Spinal cord (tissue), 9 donors: ENCODE measurements at regions not wholly inside any gene's neighbourhood (a gene's known extent, or its start where the extent isn't known, plus 50 kb on each side); places are given as distances from the start of the nearest gene placed in this dataset.
A peak's percentile ranks its signal among the peaks of the same experiment; 100 is the strongest.

Source experiments
- DNase-seq, 6 donors: peaks; one replicate each; pipeline versions ENCODE4 v3.0.0 to v3.0.0-alpha.2; 2013 to 2015; ENCODE audit warnings: low spot score in 6 of 6, low read depth in 4 of 6
- H3K27ac ChIP-seq: one replicate; pipeline ENCODE4 v1.5.1; 2013; ENCODE audit warnings: low read depth, low read length, control low read depth
- H3K27me3 ChIP-seq: one replicate; pipeline ENCODE4 v1.6.1; 2013; ENCODE audit warnings: low read length; ENCODE audit not compliant: control insufficient read depth, insufficient read depth
- H3K36me3 ChIP-seq: one replicate; pipeline ENCODE4 v1.6.1; 2013; ENCODE audit warnings: low read length; ENCODE audit not compliant: control insufficient read depth, insufficient read depth
- H3K4me1 ChIP-seq: one replicate; pipeline ENCODE4 v1.6.1; 2013; ENCODE audit warnings: low read length; ENCODE audit not compliant: control insufficient read depth, insufficient read depth
- H3K4me3 ChIP-seq: one replicate; pipeline ENCODE4 v1.5.1; 2013; ENCODE audit warnings: low read depth, low read length, control low read depth
- H3K9me3 ChIP-seq: one replicate; pipeline ENCODE4 v1.6.1; 2013; ENCODE audit warnings: low read length; ENCODE audit not compliant: control insufficient read depth, insufficient read depth
- WGBS: methylation state at CpG from one replicate; pipeline ENCODE4 v1.1.5; 2013; ENCODE audit warnings: missing lambda C conversion rate; ENCODE audit not compliant: insufficient coverage; 5-methylcytosine and 5-hydroxymethylcytosine counted together
- donor health status: healthy.

DNA sequence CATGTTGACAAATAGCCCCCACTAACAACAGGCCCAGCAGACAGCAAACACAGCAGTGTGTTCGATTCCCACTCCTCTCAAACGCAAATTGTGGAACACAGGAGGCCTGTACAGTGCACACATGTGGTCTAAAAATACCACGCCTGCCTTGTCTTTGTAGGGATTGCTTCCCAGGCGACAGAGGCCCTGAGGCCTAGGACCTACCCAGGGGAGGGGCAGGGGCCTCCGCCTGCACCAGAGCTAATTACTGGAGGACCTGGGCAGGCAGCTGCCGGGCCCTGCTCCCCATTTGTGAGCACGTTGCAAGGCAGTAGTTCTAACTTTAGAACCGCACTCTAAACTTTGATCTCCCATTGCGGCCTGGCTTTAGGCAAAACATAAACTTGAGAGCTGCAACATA, 316.0 kb downstream of the TXNL1 start:
- Histone ChIP-seq H3K27me3 (no peaks in the 10 kb centered on the region), H3K4me1 (no peaks in the 10 kb centered on the region), H3K27ac (no peak overlapping the region), H3K9me3 (no peaks in the 10 kb centered on the region), H3K36me3 (no peaks in the 10 kb centered on the region), H3K4me3 (no peak overlapping the region)
- WGBS: 56% methylated on average over 9 of the region's 9 CpGs
- no peak for DNase-seq

GRCh38 chr18:56321470-56321869, 316.9 kb downstream of the TXNL1 start:
- peak in 2 of 6 donors; percentile 24 to 56 for DNase-seq
- WGBS: 56% methylated on average over 6 of the region's 8 CpGs

GRCh38 chr18:56319953-56320352, 318.4 kb downstream of the TXNL1 start:
- no peaks in the 10 kb centered on the region for H3K9me3 ChIP-seq
- DNase-seq: no peak
- H3K4me3 ChIP-seq: no peak overlapping the region
- H3K27me3 ChIP-seq: no peaks in the 10 kb centered on the region
- H3K4me1 ChIP-seq: no peaks in the 10 kb centered on the region
- H3K27ac ChIP-seq: no peak overlapping the region
- H3K36me3 ChIP-seq: no peaks in the 10 kb centered on the region
- WGBS: 92% methylated on average over 2 of the region's 3 CpGs

More at GRCh38 chr18:56321470-56321869, 316.9 kb downstream of the TXNL1 start:
- no peaks in the 10 kb centered on the region for H3K9me3 ChIP-seq
- H3K4me3 ChIP-seq: no peak overlapping the region
- H3K36me3 ChIP-seq: no peaks in the 10 kb centered on the region
- H3K4me1 ChIP-seq: no peaks in the 10 kb centered on the region
- no peak overlapping the region for H3K27ac ChIP-seq
- H3K27me3 ChIP-seq: no peaks in the 10 kb centered on the region

DNA sequence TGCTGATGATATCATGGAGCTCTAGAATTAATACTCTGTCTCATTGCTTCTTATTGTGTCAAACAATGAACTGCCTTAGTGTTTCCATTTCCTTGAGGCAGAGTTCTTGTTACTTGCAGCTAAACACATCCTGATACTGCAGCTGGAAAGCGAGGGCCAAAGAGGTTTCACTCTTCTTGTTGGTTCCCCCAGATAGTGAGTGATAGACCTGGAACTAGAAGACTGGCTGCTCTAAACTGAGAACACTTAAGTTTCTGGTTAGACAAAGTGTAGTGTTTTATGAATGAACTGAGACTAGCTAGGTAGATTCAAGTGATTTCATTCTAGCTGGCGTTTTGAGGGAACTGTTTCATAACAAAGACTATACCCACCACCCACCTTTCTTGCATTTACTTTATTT, 321.7 kb downstream of the TXNL1 start:
- Histone ChIP-seq H3K27ac (no peak overlapping the region), H3K4me1 (no peaks in the 10 kb centered on the region), H3K27me3 (no peaks in the 10 kb centered on the region), H3K4me3 (no peak overlapping the region), H3K9me3 (no peaks in the 10 kb centered on the region), H3K36me3 (no peaks in the 10 kb centered on the region)
- 75% methylated on average over 1 of the region's 2 CpGs for WGBS
- DNase-seq: no peak

DNA sequence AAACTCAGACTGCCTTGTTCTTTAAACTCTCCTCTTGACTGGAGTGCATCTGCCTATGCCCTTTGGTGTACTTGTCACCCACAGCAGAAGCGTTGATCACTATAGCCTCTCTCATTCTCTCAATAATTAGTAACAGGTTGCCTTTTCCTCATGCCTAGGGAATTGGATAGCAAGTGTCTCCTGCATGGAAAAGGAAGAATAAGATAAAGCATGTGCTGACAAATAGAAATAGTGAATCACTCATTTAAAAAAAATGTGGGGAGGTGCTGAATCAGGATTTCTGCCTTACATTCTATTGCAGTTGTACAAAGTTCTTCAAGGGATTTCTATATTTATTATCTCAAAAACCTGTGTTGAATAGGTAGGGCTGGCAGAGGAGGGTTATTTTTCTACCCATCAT, 323.0 kb downstream of the TXNL1 start:
- no peaks in the 10 kb centered on the region for H3K4me1 ChIP-seq
- H3K27me3 ChIP-seq: no peaks in the 10 kb centered on the region
- H3K9me3 ChIP-seq: no peaks in the 10 kb centered on the region
- no peaks in the 10 kb centered on the region for H3K36me3 ChIP-seq
- DNase-seq: no peak
- no peak overlapping the region for H3K4me3 ChIP-seq
- WGBS: no CpG with 5 or more reads among the region's 1 CpG
- H3K27ac ChIP-seq: no peak overlapping the region

DNA sequence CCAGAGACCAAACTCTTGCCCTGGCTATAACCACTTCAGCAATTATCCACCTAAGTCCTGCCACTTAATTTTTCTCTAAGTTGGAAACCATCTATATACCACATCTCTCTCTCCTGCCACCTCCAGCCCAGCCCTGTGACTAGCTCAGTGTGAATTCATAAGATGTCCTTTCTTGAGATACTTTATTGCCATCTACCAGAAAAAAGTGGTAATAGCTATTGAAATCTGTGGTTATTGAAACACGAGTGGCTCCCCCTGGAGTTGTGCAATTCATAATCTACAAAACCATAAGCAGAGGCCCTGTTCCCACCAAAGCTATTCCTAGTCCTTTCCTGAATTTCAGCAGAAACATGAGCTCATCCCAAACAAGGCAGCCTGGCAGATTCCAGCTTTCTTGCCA, 324.0 kb downstream of the TXNL1 start:
- WGBS: no CpG with 5 or more reads among the region's 1 CpG
- Histone ChIP-seq H3K27ac (no peak overlapping the region), H3K27me3 (no peaks in the 10 kb centered on the region), H3K4me3 (no peak overlapping the region), H3K36me3 (no peaks in the 10 kb centered on the region), H3K4me1 (no peaks in the 10 kb centered on the region), H3K9me3 (no peaks in the 10 kb centered on the region)
- DNase-seq: peak in 2 of 6 donors; percentile 16 to 37

DNA sequence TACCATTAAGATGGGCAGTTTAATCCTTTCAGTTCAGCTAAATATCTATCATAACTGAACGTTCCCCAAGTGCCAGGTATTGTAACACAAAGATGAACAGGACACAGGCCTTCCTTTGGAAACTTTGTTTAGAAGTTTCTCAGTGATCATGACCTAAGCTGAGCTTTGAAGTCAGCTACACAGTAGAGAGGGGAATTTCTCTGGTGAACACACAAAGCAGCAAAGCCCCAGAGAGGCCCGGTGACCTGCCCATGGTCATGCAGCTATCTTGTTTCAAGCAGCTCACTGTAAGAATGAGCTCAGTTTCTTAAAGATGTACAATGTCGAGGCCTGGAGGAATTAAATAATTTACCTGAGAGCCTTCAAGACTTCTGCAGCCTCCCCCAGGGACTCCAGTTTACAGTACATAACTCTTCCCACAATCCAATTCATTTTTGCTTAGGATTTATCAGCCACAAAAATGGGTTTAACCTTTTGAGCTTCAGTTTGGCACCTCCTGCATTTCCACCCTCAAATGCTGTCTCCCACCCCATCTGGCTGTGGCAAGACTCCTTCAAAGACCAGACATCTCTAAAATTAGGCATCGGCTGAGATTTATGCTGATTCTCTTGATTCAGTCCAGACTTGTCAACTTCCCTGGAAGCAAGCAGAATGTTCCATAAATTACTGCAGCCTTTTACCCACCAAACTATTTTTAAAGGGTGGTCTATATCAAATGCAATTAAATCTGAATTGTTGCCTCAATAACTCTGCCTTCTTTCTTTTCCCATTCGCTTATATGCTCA, 325.6 kb downstream of the TXNL1 start:
- no peaks in the 10 kb centered on the region for H3K27me3 ChIP-seq
- no peaks in the 10 kb centered on the region for H3K36me3 ChIP-seq
- DNase-seq: peak in 1 of 6 donors; percentile 77
- no peaks in the 10 kb centered on the region for H3K4me1 ChIP-seq
- H3K27ac ChIP-seq: no peak overlapping the region
- H3K9me3 ChIP-seq: no peaks in the 10 kb centered on the region
- no peak overlapping the region for H3K4me3 ChIP-seq
- WGBS: 72% methylated on average over 3 of the region's 5 CpGs

- WGBS: no CpG with 5 or more reads among the region's 2 CpGs
- Histone ChIP-seq H3K9me3 (no peaks in the 10 kb centered on the region), H3K4me1 (no peaks in the 10 kb centered on the region), H3K36me3 (no peaks in the 10 kb centered on the region), H3K27ac (no peak overlapping the region), H3K27me3 (no peaks in the 10 kb centered on the region), H3K4me3 (no peak overlapping the region)
- DNase-seq: no peak
These were observed 329.3 kb downstream of the TXNL1 start for GRCh38 chr18:56309104-56309503.

- peak overlapping the region; percentile 15 for H3K27ac ChIP-seq
- no peaks in the 10 kb centered on the region for H3K9me3 ChIP-seq
- H3K36me3 ChIP-seq: no peaks in the 10 kb centered on the region
- no peaks in the 10 kb centered on the region for H3K4me1 ChIP-seq
- H3K27me3 ChIP-seq: no peaks in the 10 kb centered on the region
- H3K4me3 ChIP-seq: no peak overlapping the region
- 22% methylated on average over 1 of the region's 4 CpGs for WGBS
- peak in 1 of 6 donors; percentile 71 for DNase-seq
These were observed 330.8 kb downstream of the TXNL1 start for GRCh38 chr18:56307354-56308170.
